Activated T-cell treated with anti-CD3 and anti-CD28 coated beads, Interleukin-2, amount 50 U/mL, for 72 hours (primary cell): ENCODE measurements at regions not wholly inside any gene's neighbourhood (a gene's known extent, or its start where the extent isn't known, plus 50 kb on each side); places are given as distances from the start of the nearest gene placed in this dataset.
"Not testable (repeated sequence)": the region's sequence is repeated elsewhere in the genome, so short reads cannot be mapped to it uniquely, and the experiment has no call there.

Experiments used
- ATAC-seq, 2 donors: fragments of 150-1000 bp; cut with Tn5 transposase; replicated peaks in 1 of 2; 2 replicates each; pipeline ENCODE4 v1.10.0; 2021; ENCODE audit warnings: moderate library complexity in 2 of 2, mild to moderate bottlenecking in 1 of 2
- DNase-seq, 2 donors: peaks; one replicate each; pipeline ENCODE4 v3.0.0; 2021 to 2022; ENCODE audit warnings: mixed read lengths in 1 of 2
- H3K27ac Mint-ChIP-seq: one replicate; pipeline ENCODE4 v1.8.0; 2022; ENCODE audit warnings: mild to moderate bottlenecking, moderate library complexity, mixed read lengths
- H3K27me3 Mint-ChIP-seq: one replicate; pipeline ENCODE4 v1.8.0; 2022; ENCODE audit warnings: low read depth, mixed read lengths
- H3K36me3 Mint-ChIP-seq, 2 donors: one replicate each; pipeline ENCODE4 v1.8.0; 2022; ENCODE audit warnings: mixed read lengths in 2 of 2, mild to moderate bottlenecking in 1 of 2; ENCODE audit not compliant: insufficient read depth in 2 of 2
- H3K4me1 Mint-ChIP-seq: one replicate; pipeline ENCODE4 v1.8.0; 2022; ENCODE audit warnings: low read depth, mixed read lengths
- H3K4me3 Mint-ChIP-seq, 2 donors: one replicate each; pipeline ENCODE4 v1.8.0; 2022; ENCODE audit warnings: mild to moderate bottlenecking in 2 of 2, mixed read lengths in 2 of 2, moderate library complexity in 2 of 2
- H3K9me3 Mint-ChIP-seq, 2 donors: one replicate each; pipeline ENCODE4 v1.8.0; 2022; ENCODE audit warnings: mixed read lengths in 2 of 2

GRCh38 chr14:31911160-31911559 lies 165.9 kb upstream of the ARHGAP5 start:
- DNase-seq (no peak), ATAC-seq (no peak)
- H3K9me3 Mint-ChIP-seq, result peaks cover 6 to 11% of the 10 kb centered on the region in 2 donors
- no peak overlapping the region for H3K4me3 Mint-ChIP-seq
- no peaks in the 10 kb centered on the region for H3K27me3 Mint-ChIP-seq
- H3K36me3 Mint-ChIP-seq, result peaks cover 5% of the 10 kb centered on the region in 2 donors
- no peak overlapping the region for H3K27ac Mint-ChIP-seq
- H3K4me1 Mint-ChIP-seq, result no peaks in the 10 kb centered on the region

DNA sequence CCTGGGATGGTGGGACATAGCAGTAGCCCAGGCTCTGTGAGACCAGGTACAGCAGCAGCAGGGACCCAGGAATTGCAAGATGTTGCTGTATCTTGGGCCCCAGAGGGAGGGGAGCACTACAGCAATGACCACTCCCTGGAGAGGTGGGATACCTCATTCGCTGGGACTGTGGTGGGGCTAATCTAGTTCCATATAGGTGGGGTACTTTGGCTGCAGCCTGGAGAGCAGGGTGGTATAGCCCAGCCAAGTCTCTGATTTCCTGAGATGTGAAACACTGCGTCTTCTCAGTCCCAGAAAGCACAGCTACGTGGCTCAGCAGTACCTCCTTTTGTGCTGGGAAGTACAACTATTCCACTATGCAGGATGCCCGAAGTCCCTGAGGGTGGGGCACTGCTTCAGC lies 163.7 kb upstream of the ARHGAP5 start:
- H3K4me3 Mint-ChIP-seq, result no peak overlapping the region
- peaks cover 5% of the 10 kb centered on the region in 2 donors for H3K36me3 Mint-ChIP-seq
- H3K9me3 Mint-ChIP-seq, result peaks cover 6 to 11% of the 10 kb centered on the region in 2 donors
- H3K27ac Mint-ChIP-seq, result no peak overlapping the region
- ATAC-seq (no peak), DNase-seq (no peak)
- H3K4me1 Mint-ChIP-seq, result no peaks in the 10 kb centered on the region
- H3K27me3 Mint-ChIP-seq, result no peaks in the 10 kb centered on the region

GRCh38 chr14:31918289-31918688 lies 158.8 kb upstream of the ARHGAP5 start:
- H3K4me1 Mint-ChIP-seq, H3K27ac Mint-ChIP-seq, H3K27me3 Mint-ChIP-seq, DNase-seq, H3K4me3 Mint-ChIP-seq, H3K9me3 Mint-ChIP-seq, H3K36me3 Mint-ChIP-seq, ATAC-seq: not testable (repeated sequence)

DNA sequence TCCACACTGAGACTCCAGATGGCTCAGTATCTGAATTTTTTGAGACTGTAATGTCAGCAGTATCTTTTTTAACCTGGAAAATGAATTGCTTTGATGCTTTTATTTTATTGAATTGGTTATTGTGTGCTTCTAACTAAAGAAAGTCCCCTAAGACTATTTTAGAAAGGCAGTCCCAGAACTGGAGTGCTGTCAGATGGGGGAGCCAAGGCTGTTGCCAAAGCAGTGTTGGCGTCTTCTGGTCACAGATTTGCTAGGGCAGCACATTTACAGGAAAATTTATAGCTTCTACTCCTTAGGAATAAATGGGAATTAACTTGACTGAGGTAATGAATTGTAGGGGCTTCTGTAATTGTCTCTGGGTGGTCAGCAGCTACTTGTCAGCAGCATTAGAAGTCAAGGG lies 157.1 kb upstream of the ARHGAP5 start:
- Mint-ChIP-seq H3K36me3 (no peaks in the 10 kb centered on the region), H3K4me3 (no peak overlapping the region), H3K4me1 (no peaks in the 10 kb centered on the region), H3K9me3 (no peaks in the 10 kb centered on the region), H3K27ac (no peak overlapping the region), H3K27me3 (no peaks in the 10 kb centered on the region)
- DNase-seq, result no peak
- no peak for ATAC-seq

GRCh38 chr14:31920989-31921650 lies 156.0 kb upstream of the ARHGAP5 start:
- no peak for ATAC-seq
- no peaks in the 10 kb centered on the region for H3K4me1 Mint-ChIP-seq
- H3K9me3 Mint-ChIP-seq, result no peaks in the 10 kb centered on the region

DNA sequence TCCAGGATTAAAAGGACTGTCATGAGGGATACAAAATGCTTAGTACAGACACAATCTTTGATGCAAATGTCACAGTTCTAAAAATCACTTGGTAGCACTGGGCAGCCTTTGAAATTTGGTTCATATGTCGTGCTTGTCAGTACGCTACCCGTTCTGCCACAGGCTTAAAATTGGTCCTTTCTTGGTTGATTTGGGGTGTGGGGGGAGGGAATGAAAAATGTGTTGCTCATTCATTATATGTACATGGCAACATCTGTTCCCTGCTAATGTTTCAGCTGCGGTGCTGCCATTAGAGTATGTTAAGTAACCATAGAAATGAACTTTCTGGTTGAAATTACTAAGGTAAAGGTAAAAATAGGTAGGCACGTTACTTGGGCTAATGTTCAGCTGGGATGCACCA lies 155.4 kb upstream of the ARHGAP5 start:
- no peaks in the 10 kb centered on the region for H3K27me3 Mint-ChIP-seq
- H3K27ac Mint-ChIP-seq, result no peak overlapping the region
- H3K36me3 Mint-ChIP-seq, result no peaks in the 10 kb centered on the region
- no peak for DNase-seq
- no peak overlapping the region for H3K4me3 Mint-ChIP-seq
- no peak for ATAC-seq
- H3K4me1 Mint-ChIP-seq, result no peaks in the 10 kb centered on the region
- H3K9me3 Mint-ChIP-seq, result no peaks in the 10 kb centered on the region

More at GRCh38 chr14:31920989-31921650, 156.0 kb upstream of the ARHGAP5 start:
- Mint-ChIP-seq H3K27me3 (no peaks in the 10 kb centered on the region), H3K4me3 (no peak overlapping the region), H3K36me3 (no peaks in the 10 kb centered on the region), H3K27ac (no peak overlapping the region)
- no peak for DNase-seq

GRCh38 chr14:31926123-31926522 lies 151.0 kb upstream of the ARHGAP5 start:
- ATAC-seq (no peak), DNase-seq (peak; percentile 10 to 37)
- no peaks in the 10 kb centered on the region for H3K36me3 Mint-ChIP-seq
- no peaks in the 10 kb centered on the region for H3K27me3 Mint-ChIP-seq
- H3K4me3 Mint-ChIP-seq, result no peak overlapping the region
- no peak overlapping the region for H3K27ac Mint-ChIP-seq
- no peaks in the 10 kb centered on the region for H3K9me3 Mint-ChIP-seq
- peaks cover 11% of the 10 kb centered on the region for H3K4me1 Mint-ChIP-seq

- Mint-ChIP-seq H3K27ac (no peak overlapping the region), H3K27me3 (no peaks in the 10 kb centered on the region), H3K4me1 (peaks cover 11% of the 10 kb centered on the region), H3K9me3 (no peaks in the 10 kb centered on the region), H3K4me3 (peak overlapping the region in 1 of 2 donors; percentile 31), H3K36me3 (no peaks in the 10 kb centered on the region)
- ATAC-seq (no peak), DNase-seq (no peak)
Measured at GRCh38 chr14:31926652-31927347, 150.3 kb upstream of the ARHGAP5 start.

- Mint-ChIP-seq H3K4me1 (peaks cover 11% of the 10 kb centered on the region), H3K9me3 (no peaks in the 10 kb centered on the region), H3K27ac (no peak overlapping the region), H3K36me3 (no peaks in the 10 kb centered on the region), H3K27me3 (no peaks in the 10 kb centered on the region), H3K4me3 (peak overlapping the region in 1 of 2 donors; percentile 31)
- DNase-seq (peak; percentile 40 to 49), ATAC-seq (peak; percentile 95 to 96)
Measured at GRCh38 chr14:31927348-31927832, 149.7 kb upstream of the ARHGAP5 start.

DNA sequence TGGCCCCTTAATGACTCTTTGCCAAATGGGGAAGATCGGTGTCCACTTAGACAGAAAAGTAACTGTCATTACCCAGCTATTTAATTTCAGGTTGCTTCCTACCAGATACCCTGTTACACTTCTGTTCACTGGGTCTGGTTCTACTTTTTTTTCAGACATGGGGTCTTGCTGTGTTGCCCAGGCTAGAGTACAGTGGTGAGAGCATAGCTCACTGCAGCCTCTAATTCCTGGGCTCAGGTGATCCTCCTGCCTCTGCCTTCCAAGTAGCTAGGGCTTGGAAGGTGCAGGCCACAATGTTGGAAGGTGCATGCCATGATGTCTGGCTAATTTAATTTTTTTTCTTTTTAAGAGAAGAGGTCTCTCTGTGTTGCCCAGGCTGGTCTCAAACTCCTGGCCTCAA lies 147.0 kb upstream of the ARHGAP5 start:
- no peaks in the 10 kb centered on the region for H3K27me3 Mint-ChIP-seq

GRCh38 chr14:31930493-31931240 lies 146.4 kb upstream of the ARHGAP5 start:
- DNase-seq, result no peak

More for the DNA sequence above, 147.0 kb upstream of the ARHGAP5 start:
- peaks cover 11% of the 10 kb centered on the region for H3K4me1 Mint-ChIP-seq
- H3K9me3 Mint-ChIP-seq, result no peaks in the 10 kb centered on the region
- H3K36me3 Mint-ChIP-seq, result no peaks in the 10 kb centered on the region
- no peak overlapping the region for H3K27ac Mint-ChIP-seq
- no peak for DNase-seq
- no peak for ATAC-seq
- H3K4me3 Mint-ChIP-seq, result no peak overlapping the region

GRCh38 chr14:31932675-31933074 lies 144.4 kb upstream of the ARHGAP5 start:
- H3K9me3 Mint-ChIP-seq, result no peaks in the 10 kb centered on the region
- H3K36me3 Mint-ChIP-seq, result no peaks in the 10 kb centered on the region
- peak overlapping the region; percentile 9 for H3K27ac Mint-ChIP-seq
- peaks cover 7% of the 10 kb centered on the region for H3K4me1 Mint-ChIP-seq
- no peak for DNase-seq
- H3K27me3 Mint-ChIP-seq, result no peaks in the 10 kb centered on the region
- H3K4me3 Mint-ChIP-seq, result no peak overlapping the region
- ATAC-seq, result no peak

More at GRCh38 chr14:31930493-31931240, 146.4 kb upstream of the ARHGAP5 start:
- H3K9me3 Mint-ChIP-seq, result no peaks in the 10 kb centered on the region
- peaks cover 11% of the 10 kb centered on the region for H3K4me1 Mint-ChIP-seq
- no peak overlapping the region for H3K27ac Mint-ChIP-seq
- no peak overlapping the region for H3K4me3 Mint-ChIP-seq
- H3K36me3 Mint-ChIP-seq, result no peaks in the 10 kb centered on the region
- ATAC-seq, result no peak
- H3K27me3 Mint-ChIP-seq, result no peaks in the 10 kb centered on the region

GRCh38 chr14:31933716-31934115 lies 143.4 kb upstream of the ARHGAP5 start:
- no peak overlapping the region for H3K4me3 Mint-ChIP-seq
- no peak for ATAC-seq
- no peak for DNase-seq
- no peaks in the 10 kb centered on the region for H3K9me3 Mint-ChIP-seq
- H3K27ac Mint-ChIP-seq, result no peak overlapping the region
- no peaks in the 10 kb centered on the region for H3K27me3 Mint-ChIP-seq
- peaks cover 15% of the 10 kb centered on the region for H3K4me1 Mint-ChIP-seq
- no peaks in the 10 kb centered on the region for H3K36me3 Mint-ChIP-seq
